Hematopoietic multipotent progenitor cell treated with erythropoietin and hydrocortisone succinate and interleukin-3 and kit ligand, for 15 days (in vitro differentiated cells): ENCODE measurements at regions not wholly inside any gene's neighbourhood (a gene's known extent, or its start where the extent isn't known, plus 50 kb on each side); places are given as distances from the start of the nearest gene placed in this dataset.
A peak's percentile ranks its signal among the peaks of the same experiment; 100 is the strongest.

Source experiments
- DNase-seq: peaks from one replicate; pipeline ENCODE4 v3.0.0-alpha.2; 2015; ENCODE audit warnings: low spot score

DNA sequence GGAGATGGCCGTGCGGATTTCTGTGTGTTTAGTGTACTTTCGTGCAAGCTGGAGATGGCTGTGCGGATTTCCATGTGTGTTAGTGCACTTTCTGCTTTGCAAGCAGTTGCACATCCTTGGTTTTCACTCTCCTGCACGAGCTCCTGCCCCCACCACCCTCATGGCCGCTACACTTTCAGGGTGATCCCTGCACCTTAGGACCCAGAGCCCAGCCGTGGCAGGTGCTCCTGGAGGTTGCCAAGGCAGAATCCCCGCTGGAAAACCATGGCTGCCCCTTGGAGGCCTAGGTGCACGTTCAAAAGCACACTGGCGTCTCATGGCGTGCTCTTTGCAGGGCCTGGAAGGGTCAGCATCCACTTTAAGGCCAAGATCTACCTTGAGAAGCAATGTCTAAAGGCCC lies 311.0 kb upstream of the TNRC6C start:
- DNase-seq: no peak

DNA sequence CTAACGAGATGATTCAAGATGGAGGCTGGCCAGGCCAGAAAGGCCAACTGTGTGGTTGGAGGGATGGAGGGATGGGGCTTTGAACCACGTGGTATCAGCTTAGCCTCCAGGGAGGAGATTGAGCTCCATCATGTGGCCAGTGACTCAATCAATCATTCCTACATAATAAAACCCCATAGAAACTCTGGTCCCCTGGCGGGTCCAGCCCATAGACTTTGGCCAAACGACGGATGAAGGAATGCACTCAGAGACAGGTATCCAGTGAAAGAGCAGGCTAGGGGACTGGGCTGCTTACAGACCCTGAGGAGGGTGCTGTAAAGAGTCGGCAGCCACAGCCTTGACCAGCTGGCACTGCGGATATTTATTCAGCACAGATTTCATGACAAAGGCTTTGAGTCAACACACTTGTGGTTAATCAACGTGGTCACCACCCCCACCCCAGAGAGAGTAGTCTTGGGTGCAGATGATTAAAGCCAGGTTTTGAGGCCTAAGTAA lies 308.7 kb upstream of the TNRC6C start:
- peak; percentile 40 for DNase-seq

DNA sequence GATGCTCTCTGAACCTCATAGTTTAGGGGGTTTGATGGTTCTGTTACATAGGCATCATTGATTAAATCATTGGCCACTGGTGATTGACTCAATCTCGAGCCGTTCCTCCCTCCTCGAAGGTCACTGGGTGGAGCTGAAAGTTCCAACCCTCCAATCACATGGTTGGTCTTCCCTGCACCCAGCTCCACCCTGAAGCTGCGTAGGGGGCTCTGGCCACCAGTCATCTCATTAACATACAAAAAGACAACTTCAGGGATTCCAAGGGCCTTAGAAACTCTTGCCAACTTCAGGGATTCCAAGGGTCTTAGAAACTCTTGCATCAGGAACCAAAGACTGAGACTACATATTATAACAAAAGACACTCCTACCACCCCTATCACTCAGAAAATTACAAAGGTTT lies 306.5 kb upstream of the TNRC6C start:
- no peak for DNase-seq

DNA sequence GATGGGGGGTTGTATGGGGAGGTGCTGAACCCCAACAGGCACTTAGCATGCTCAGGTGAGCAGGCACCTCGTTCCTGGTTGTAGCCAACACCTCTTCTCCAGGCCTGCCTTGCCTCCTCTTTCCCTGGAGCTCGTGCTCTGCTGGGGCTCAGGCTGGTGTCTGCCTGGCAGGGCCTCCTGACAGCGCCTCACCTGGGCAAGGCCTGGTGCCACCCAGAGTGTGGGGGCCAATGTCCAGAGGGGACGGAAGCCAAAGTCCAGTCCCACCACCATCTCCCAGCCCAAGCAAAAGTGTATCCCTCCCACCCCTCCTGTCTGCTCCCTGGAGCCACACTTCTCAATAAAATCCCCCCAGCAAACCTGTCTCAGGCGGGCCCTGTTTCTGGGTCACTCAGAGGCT lies 304.2 kb upstream of the TNRC6C start:
- DNase-seq: no peak

DNA sequence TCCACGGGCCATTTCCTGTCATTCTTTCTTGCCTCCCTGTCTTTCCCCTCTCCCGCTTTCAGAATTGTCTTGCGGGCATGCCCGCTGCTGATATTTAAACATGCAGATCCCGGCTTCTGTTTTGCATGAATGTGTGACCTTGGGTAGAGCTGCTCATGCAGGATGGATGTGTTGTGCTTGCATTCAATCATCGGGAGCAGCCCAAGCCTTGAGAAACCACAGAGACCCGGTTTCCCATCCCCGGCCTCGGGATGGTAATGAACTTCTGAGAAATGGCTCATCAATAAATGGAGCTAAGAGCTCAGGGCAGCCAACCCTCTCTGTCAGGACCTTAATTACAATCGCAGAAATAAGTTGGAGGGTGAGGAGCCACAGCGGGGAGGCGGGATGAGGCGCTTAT lies 303.7 kb upstream of the TNRC6C start:
- no peak for DNase-seq

DNA sequence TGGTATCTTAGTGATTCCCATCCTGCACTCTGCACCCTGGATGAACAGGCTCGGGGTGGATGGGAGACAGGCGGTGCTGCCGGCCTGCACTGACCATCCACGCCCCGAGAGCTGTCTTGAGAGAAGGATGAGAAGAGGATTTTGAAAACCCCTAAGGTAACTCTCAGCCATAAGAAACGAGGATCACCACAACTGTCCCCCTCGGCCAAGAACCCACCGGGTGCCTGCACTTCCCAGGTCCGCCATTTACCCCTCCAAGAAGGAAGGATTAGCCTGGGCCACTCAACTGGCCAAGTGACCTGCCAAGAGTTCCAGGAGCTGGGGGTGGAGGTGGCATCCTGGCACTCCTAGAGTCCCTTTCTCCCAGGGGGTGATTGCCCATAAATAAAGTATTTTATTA lies 302.4 kb upstream of the TNRC6C start:
- no peak for DNase-seq

GRCh38 chr17:77657839-77658238 lies 300.7 kb upstream of the TNRC6C start:
- DNase-seq: no peak

DNA sequence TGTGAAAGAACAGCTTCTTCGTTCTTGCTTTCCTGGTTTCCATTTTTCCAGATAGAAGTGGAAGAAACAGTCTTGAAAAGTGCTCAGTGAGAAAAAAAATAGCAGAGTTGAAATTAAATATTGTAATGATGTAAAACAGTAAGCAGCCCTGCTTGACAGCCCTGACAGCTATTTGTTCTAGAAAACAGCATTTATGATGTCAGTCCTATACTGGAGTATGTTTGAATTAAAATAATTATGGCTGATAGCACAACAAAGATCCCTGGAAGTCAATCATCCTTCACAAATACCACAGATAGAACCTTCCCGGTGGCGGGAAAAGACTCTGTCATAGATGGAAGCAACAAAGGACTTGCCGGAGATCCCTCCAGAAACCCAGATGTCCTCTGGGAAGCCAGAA lies 298.0 kb upstream of the TNRC6C start:
- no peak for DNase-seq

- no peak for DNase-seq
These were observed 295.7 kb upstream of the TNRC6C start for GRCh38 chr17:77662833-77663232.

GRCh38 chr17:77664097-77664729 lies 294.3 kb upstream of the TNRC6C start:
- no peak for DNase-seq

DNA sequence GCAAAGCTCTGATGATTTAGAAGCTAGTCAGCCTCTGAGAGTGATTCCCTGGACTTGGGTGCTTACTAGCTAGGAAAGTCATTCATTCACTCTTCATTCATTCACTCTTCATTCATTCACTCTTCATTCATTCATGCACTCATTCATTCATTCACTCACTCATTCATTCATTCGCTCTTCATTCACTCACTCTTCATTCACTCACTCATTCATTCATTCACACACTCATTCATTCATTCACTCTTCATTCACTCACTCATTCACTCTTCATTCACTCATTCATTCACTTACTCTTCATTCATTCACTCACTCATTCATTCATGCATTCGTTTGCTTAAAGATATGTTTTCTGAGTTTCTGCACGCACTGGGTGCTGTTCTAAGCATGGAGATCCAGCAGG lies 292.7 kb upstream of the TNRC6C start:
- no peak for DNase-seq

GRCh38 chr17:77666462-77666861 lies 292.0 kb upstream of the TNRC6C start:
- no peak for DNase-seq

- DNase-seq: no peak
These were observed 291.6 kb upstream of the TNRC6C start for GRCh38 chr17:77666881-77667395.

DNA sequence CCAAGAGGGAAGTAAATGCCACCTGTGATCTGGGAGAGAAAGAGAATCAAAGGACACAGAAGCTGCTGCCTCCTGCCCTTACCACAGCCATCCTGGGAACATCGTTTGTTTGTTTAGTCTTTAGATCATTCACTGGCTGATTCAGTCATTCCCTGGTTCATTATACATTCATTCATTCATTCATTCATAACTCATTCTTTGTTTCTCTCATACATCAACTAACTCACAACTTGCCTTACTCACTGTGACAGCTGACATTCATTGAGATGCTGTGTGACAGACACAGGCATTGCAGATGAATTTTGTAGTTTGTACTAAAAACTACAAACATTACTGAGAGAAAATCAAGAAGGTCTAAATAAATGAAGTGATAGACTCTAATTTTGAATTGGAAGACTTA lies 291.0 kb upstream of the TNRC6C start:
- DNase-seq: no peak

- DNase-seq: no peak
These were observed 290.0 kb upstream of the TNRC6C start for GRCh38 chr17:77668518-77668917.

DNA sequence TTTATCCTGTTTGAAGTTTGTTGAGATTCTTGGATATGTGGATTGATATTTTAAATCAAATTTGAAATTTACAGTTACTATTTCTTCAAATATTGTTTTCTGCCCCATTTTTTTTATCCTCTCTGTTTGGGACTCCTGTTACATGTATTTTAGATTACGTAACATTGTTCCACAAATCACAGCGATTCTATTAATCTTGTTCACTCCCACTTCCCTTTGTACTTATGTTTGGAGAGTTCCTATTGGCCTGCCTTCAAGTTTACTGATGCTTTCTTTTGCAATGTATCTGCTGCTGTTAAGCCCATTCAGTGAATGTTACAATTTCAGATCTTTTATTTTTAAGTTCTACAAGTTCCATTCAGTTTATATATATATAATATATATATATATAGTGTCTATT lies 288.3 kb upstream of the TNRC6C start:
- DNase-seq: no peak

- no peak for DNase-seq
These were observed 284.1 kb upstream of the TNRC6C start for GRCh38 chr17:77674358-77674757.

DNA sequence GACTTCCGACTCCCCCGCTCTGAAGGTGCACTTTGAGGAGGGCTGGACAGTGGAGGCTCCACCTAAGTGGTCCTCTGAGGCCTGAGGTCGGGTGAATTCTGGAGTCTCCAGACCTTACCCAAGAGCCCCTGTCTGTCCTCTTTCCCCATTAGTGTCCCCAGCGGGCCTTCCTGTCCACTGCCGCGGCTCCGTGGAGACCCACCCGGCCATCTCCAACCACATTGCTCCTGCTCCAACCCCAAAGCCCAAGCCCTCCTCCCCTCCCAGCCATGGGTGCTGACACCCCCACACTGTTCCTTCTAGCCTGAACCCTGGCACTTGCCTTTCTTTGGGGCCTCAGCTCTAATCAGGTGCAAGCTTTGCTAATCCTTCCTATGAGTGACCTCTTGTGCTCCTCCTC lies 283.1 kb upstream of the TNRC6C start:
- no peak for DNase-seq

- no peak for DNase-seq
These were observed 282.7 kb upstream of the TNRC6C start for GRCh38 chr17:77675816-77676215.

DNA sequence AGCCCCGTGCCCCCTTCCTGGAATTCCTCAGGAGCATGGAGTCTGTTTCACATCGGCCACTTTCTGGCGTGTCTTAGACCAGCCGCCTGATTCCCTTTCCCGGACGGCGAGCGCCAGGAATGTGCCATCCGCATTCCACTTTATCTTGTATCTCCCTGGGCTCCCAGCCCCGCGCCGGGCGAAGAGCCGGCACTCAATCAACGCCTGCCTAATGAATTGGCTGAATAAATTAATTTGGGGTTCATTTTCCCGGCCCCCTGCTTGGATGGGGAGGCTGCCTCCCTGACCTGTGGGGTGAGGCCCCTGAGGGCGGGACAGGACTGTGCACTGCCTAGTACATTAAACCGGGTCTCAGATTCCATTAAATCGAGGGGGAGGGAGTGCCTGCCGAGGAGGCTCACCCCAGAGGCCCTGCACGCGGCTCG lies 282.3 kb upstream of the TNRC6C start:
- DNase-seq: no peak

GRCh38 chr17:77677211-77677610 lies 281.3 kb upstream of the TNRC6C start:
- DNase-seq: no peak

GRCh38 chr17:77677630-77678029 lies 280.9 kb upstream of the TNRC6C start:
- DNase-seq: no peak

DNA sequence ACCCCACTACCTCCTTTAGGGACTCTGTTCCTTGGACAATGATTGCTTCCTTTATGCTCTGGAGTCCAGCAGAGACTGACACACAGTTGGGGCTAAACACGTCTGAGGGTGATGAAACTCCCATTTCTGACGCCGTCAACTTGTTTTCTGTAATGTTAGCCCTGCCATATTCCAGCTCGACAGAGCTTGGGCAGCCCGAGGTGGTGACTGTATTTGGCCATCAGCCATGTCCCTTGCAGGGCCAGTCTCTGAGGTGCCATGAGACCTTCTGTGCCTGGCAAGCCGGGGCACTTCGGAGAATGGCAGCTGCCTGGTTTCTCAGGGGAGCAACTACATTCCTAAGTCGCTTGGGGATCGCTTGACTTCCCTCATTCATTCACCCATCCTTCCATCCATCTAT lies 278.9 kb upstream of the TNRC6C start:
- DNase-seq: no peak

- DNase-seq: no peak
These were observed 276.6 kb upstream of the TNRC6C start for GRCh38 chr17:77681861-77682260.
